Neural progenitor cell (in vitro differentiated cells): ENCODE measurements at regions not wholly inside any gene's neighbourhood (a gene's known extent, or its start where the extent isn't known, plus 50 kb on each side); places are given as distances from the start of the nearest gene placed in this dataset.

Source experiments
- EZH2 ChIP-seq: fragments of 200-600 bp; sonication (generic); IDR thresholded peaks from 2 replicates; pipeline ENCODE4 v1.6.1; 2017; ENCODE audit warnings: antibody characterized with exemption, mild to moderate bottlenecking, moderate library complexity
- EZH2phosphoT487 ChIP-seq: fragments of 200-600 bp; sonication (generic); IDR thresholded peaks from 2 replicates; pipeline ENCODE4 v1.6.1; 2017; ENCODE audit warnings: antibody characterized with exemption
- TF ChIP-seq, protein P1 (sequence below): fragments of 200-600 bp; sonication (generic); IDR thresholded peaks from 2 replicates; pipeline ENCODE4 v1.5.1; 2017; ENCODE audit warnings: antibody characterized with exemption, mild to moderate bottlenecking

DNA sequence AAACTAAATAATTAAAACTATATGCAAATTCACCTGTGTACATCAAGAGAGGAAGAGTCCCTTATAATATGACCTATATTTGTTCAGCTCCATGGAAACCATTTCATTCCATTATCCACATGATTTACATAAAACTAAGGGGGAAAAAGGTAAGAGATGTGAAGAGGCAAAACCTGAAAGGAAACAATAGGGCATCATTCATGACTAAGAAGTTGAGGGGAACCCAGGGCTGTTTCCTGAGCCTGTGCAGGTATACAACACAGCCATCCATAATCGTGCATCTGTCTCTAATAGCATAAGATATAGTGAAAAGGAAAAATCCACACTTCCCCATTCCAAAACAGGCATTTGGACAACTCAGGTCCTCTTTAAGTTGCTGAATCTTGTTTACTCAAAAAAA, 151.3 kb downstream of the NR4A2 start:
- TF ChIP-seq, protein P1, sequence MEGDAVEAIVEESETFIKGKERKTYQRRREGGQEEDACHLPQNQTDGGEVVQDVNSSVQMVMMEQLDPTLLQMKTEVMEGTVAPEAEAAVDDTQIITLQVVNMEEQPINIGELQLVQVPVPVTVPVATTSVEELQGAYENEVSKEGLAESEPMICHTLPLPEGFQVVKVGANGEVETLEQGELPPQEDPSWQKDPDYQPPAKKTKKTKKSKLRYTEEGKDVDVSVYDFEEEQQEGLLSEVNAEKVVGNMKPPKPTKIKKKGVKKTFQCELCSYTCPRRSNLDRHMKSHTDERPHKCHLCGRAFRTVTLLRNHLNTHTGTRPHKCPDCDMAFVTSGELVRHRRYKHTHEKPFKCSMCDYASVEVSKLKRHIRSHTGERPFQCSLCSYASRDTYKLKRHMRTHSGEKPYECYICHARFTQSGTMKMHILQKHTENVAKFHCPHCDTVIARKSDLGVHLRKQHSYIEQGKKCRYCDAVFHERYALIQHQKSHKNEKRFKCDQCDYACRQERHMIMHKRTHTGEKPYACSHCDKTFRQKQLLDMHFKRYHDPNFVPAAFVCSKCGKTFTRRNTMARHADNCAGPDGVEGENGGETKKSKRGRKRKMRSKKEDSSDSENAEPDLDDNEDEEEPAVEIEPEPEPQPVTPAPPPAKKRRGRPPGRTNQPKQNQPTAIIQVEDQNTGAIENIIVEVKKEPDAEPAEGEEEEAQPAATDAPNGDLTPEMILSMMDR: no peak
- TF ChIP-seq EZH2 (no peak), EZH2phosphoT487 (no peak)
